NT2/D1 (cell line): ENCODE measurements at regions not wholly inside any gene's neighbourhood (a gene's known extent, or its start where the extent isn't known, plus 50 kb on each side); places are given as distances from the start of the nearest gene placed in this dataset.

ENCODE experiments used
- DNase-seq: peaks from one replicate; pipeline ENCODE4 v3.0.0-alpha.2; 2011; ENCODE audit warnings: low read depth, low spot score
- H3K27me3 ChIP-seq: 2 replicates; pipeline ENCODE4 v1.6.0; 2011; ENCODE audit warnings: mild to moderate bottlenecking; ENCODE audit not compliant: insufficient read length, insufficient read depth
- H3K36me3 ChIP-seq: 2 replicates; pipeline ENCODE4 v1.6.1; 2011; ENCODE audit warnings: mild to moderate bottlenecking, low read length, mixed read lengths; ENCODE audit not compliant: insufficient read depth, insufficient read length
- H3K4me1 ChIP-seq: 2 replicates; pipeline ENCODE4 v1.5.1; 2011; ENCODE audit not compliant: insufficient read depth, insufficient read length
- H3K4me3 ChIP-seq: 2 replicates; pipeline ENCODE4 v1.5.1; 2011; ENCODE audit warnings: low read depth; ENCODE audit not compliant: insufficient read length
- H3K9ac ChIP-seq: 2 replicates; pipeline ENCODE4 v1.6.0; 2011; ENCODE audit warnings: low read depth; ENCODE audit not compliant: insufficient read length
- H3K9me3 ChIP-seq: 2 replicates; pipeline ENCODE4 v1.5.1; 2011; ENCODE audit warnings: mild to moderate bottlenecking, low read length; ENCODE audit not compliant: insufficient read depth
- SUZ12 ChIP-seq: IDR thresholded peaks from 2 replicates; pipeline ENCODE4 v1.6.1; 2011; ENCODE audit not compliant: insufficient read length, insufficient read depth; ENCODE audit errors: extremely low read depth
- YY1 ChIP-seq: IDR thresholded peaks from 2 replicates; pipeline ENCODE4 v1.6.1; 2011; ENCODE audit not compliant: insufficient read length, insufficient read depth
- ZNF274 ChIP-seq: IDR thresholded peaks from 2 replicates; pipeline ENCODE4 v1.6.1; 2011; ENCODE audit warnings: mild to moderate bottlenecking, low read depth, low read length

DNA sequence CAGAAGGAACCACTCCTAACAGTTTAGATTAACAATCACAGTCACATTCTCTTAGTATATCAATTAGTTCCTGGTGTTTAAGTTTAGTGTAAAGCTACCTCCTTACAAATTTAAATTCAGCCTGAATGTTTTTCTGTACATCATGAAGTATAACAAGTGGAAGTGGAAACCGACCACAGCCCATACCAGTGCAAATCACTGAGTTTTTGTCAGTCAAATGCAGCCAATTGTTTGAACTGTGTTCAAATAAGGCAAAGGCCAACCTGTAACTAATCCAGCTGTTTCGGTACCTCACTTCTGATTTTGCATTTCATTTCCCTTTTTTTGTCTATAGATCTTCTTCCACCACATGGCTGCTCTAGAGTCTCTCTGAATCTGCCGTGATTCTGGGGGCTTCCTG is 1215.3 kb downstream of the PCDH18 start:
- no peak for DNase-seq
- TF ChIP-seq SUZ12 (no peak), YY1 (no peak), ZNF274 (no peak)
- Histone ChIP-seq H3K9ac (no peak overlapping the region), H3K9me3 (no peaks in the 10 kb centered on the region), H3K4me1 (no peaks in the 10 kb centered on the region), H3K27me3 (no peaks in the 10 kb centered on the region), H3K36me3 (no peaks in the 10 kb centered on the region), H3K4me3 (no peak overlapping the region)

DNA sequence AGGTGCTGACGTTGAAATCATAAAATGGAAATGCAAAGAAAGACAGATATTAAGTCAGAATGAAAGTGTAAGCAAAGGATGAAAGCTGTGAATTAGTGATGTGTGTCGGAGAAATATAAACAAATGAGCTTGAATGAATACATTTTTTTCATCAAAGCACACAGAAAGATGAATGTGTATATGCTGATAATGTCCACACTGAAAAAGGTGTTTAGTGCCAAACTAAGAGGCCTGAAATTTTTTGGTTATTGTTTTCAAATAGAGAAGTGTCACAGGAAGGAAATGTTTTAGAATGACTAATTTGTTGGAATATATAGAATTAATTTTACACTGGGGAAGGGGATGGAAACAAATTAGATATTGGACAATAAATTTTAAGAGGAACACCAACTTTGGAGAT is 1217.6 kb downstream of the PCDH18 start:
- DNase-seq, result no peak
- Histone ChIP-seq H3K36me3 (no peaks in the 10 kb centered on the region), H3K9ac (no peak overlapping the region), H3K4me3 (no peak overlapping the region), H3K27me3 (no peaks in the 10 kb centered on the region), H3K4me1 (no peaks in the 10 kb centered on the region), H3K9me3 (no peaks in the 10 kb centered on the region)
- TF ChIP-seq YY1 (no peak), SUZ12 (no peak), ZNF274 (no peak)

DNA sequence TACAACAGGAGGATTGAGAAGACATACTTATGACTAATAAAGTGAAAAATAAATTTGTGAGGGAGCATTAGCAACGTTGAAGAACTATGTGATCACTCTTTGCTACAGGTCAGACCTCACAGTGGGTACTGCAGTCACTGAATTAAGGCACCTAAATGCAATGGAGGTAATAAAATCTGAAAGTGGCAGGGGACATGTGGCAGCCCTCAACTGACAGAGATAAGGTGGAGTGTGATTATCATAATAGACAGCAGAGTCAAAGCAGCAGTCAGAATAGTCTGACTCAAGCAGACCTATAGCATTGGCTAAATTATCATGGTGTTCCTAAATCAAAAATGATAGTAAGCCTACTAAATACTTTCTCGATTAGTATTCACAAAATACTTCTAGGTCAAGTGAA is 1220.5 kb downstream of the PCDH18 start:
- H3K27me3 ChIP-seq, result no peaks in the 10 kb centered on the region
- no peak overlapping the region for H3K9ac ChIP-seq
- H3K36me3 ChIP-seq, result no peaks in the 10 kb centered on the region
- DNase-seq, result no peak
- no peak for TF ChIP-seq SUZ12
- no peak for TF ChIP-seq YY1
- TF ChIP-seq ZNF274, result no peak
- no peaks in the 10 kb centered on the region for H3K4me1 ChIP-seq
- no peaks in the 10 kb centered on the region for H3K9me3 ChIP-seq
- H3K4me3 ChIP-seq, result no peak overlapping the region

DNA sequence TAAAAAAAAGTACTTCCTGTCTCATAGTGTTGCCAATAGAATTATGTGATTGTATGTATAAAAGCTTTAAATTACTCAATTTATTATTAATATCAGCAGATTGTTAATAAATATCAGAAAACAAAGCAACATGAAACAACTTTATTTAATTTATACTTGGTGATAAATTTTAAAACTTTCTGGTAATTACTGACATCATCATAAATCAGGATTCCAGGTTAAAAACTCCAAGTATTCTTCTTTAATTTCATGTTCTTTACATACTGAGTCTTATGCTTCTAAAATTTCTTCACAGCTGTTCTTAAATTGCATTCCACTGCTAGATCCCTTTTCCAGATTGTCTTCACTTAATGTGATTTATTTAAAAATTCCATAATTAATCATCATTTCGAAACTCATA is 1224.5 kb downstream of the PCDH18 start:
- DNase-seq, result no peak
- H3K9ac ChIP-seq, result no peak overlapping the region
- no peaks in the 10 kb centered on the region for H3K9me3 ChIP-seq
- no peak overlapping the region for H3K4me3 ChIP-seq
- no peaks in the 10 kb centered on the region for H3K36me3 ChIP-seq
- no peak for TF ChIP-seq ZNF274
- TF ChIP-seq YY1, result no peak
- TF ChIP-seq SUZ12, result no peak
- no peaks in the 10 kb centered on the region for H3K27me3 ChIP-seq
- H3K4me1 ChIP-seq, result no peaks in the 10 kb centered on the region

DNA sequence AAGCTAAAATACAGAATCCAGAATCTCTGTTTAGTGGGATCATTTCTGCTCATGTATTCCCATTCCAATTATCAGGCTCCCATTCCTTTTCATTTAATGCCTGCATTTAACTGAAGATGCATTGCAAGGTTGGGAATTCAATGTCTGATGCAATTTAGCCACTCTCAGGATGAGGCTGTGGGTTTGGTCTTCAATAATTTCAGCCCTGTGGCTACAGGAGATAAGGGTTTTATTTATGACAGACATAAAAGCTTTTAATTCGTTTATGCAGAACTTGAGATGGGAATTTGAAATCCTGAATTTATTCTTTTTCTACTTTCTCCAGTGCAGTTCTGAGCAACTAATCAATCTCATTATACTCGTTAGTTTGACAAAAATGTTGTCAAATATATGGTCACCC is 1225.9 kb downstream of the PCDH18 start:
- Histone ChIP-seq H3K9ac (no peak overlapping the region), H3K4me1 (no peaks in the 10 kb centered on the region), H3K27me3 (no peaks in the 10 kb centered on the region), H3K36me3 (no peaks in the 10 kb centered on the region), H3K4me3 (no peak overlapping the region), H3K9me3 (no peaks in the 10 kb centered on the region)
- TF ChIP-seq YY1, result no peak
- no peak for TF ChIP-seq ZNF274
- no peak for TF ChIP-seq SUZ12
- no peak for DNase-seq

DNA sequence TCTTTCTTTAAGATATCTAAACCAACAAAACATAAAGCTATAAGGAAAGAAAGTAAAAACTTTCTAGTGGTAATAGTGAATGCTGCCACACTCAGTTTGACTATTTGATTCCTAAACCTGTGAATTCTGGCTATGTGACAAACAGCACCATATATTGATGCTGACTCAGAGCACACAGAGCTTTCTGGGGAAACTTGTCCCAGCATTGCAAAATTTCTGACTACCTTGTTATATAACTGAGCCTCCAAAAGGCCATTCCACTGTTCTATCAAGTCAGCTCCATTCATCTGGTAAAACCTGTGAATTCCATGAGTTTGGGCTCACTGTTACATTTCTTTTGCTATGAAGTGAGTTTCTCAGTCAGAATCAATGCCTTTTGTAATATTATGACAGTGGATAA is 1229.7 kb downstream of the PCDH18 start:
- H3K36me3 ChIP-seq, result no peaks in the 10 kb centered on the region
- H3K9ac ChIP-seq, result no peak overlapping the region
- no peaks in the 10 kb centered on the region for H3K9me3 ChIP-seq
- H3K27me3 ChIP-seq, result no peaks in the 10 kb centered on the region
- TF ChIP-seq YY1 (no peak), SUZ12 (no peak), ZNF274 (no peak)
- H3K4me3 ChIP-seq, result no peak overlapping the region
- no peaks in the 10 kb centered on the region for H3K4me1 ChIP-seq
- no peak for DNase-seq

DNA sequence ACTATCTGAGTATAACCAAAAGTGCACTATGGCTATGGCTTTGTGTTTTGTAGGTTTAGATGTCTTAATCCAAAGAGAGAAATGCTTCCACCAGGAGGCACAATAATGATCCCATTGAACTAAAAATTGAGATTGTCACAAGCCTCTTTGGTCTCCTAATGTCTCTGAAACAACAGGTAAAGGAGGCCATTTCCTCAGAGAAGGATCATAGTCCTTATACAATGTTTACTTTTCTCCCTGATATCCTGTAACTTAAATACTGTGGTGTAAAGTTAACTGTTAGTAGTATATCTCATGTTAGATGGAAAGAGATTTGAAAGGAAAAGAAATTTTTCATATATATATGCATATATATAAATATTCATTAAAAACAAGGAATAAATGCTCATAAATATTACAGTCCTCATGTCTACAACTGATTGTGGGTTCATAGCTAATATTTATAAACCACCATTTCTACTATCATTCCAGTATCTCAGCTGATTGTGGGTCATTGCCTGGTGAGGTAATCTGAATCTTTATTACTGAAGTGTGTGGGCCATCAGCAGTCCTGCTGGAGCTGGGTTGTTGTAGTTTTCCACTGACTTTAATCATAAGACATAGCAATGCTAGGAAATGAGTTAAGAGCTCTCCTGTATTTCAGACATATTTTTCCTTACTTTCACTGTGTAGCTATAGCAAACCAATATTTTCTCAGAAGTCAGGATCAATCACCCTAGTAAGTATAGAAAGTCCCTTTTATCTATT is 1230.4 kb downstream of the PCDH18 start:
- TF ChIP-seq YY1 (no peak), ZNF274 (no peak)
- H3K27me3 ChIP-seq, result no peaks in the 10 kb centered on the region
- H3K36me3 ChIP-seq, result no peaks in the 10 kb centered on the region
- no peaks in the 10 kb centered on the region for H3K4me1 ChIP-seq
- no peak for DNase-seq
- no peaks in the 10 kb centered on the region for H3K9me3 ChIP-seq
- no peak overlapping the region for H3K9ac ChIP-seq
- no peak overlapping the region for H3K4me3 ChIP-seq

DNA sequence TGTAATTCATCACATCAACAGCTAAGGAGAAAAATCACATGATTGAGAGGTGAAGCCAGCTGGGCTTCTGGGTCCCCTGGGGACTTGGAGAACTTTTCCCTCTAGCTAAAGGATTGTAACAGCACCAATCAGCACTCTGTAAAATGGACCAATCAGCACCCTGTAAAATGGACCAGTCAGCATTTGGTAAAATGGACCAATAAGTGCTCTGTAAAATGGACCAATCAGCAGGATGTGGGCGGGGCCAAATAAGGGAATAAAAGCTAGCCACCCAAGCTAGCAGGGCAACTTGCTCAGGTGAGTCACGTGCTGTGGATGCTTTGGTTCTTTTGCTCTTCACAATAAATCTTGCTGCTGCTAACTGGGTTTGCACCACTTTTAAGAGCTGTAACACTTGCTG is 1248.3 kb downstream of the PCDH18 start:
- no peak for DNase-seq
- H3K27me3 ChIP-seq, result no peaks in the 10 kb centered on the region
- no peak overlapping the region for H3K4me3 ChIP-seq
- TF ChIP-seq ZNF274 (no peak), SUZ12 (no peak), YY1 (no peak)
- H3K36me3 ChIP-seq, result no peaks in the 10 kb centered on the region
- no peaks in the 10 kb centered on the region for H3K4me1 ChIP-seq
- peaks cover 7% of the 10 kb centered on the region; the same call in 1 of the 2 replicates for H3K9me3 ChIP-seq
- no peak overlapping the region for H3K9ac ChIP-seq
